Endothelial cell of umbilical vein (primary cell): ENCODE measurements at regions not wholly inside any gene's neighbourhood (a gene's known extent, or its start where the extent isn't known, plus 50 kb on each side); places are given as distances from the start of the nearest gene placed in this dataset.

Source experiments
- BruUV-seq: library from RNA; stranded (reverse); fragments of 400-500 nt; replicated peaks from 2 replicates; lab custom pipeline; 2021; lab: Mats Ljungman, UMichigan
- CTCF ChIA-PET: fragments of 300-600, 350-600 bp; sonication (Branson Sonifier 250); formaldehyde crosslinking; loops from one replicate; lab custom pipeline; 2021; ENCODE audit warnings: antibody characterized with exemption, inconsistent platforms; lab: Charles Lee
- POLR2A ChIA-PET: fragments of 300-600, 350-600 bp; sonication (Branson Sonifier 250); formaldehyde crosslinking; loops from one replicate; lab custom pipeline; 2021; ENCODE audit warnings: antibody characterized with exemption, inconsistent platforms; lab: Charles Lee
- DNase-seq: peaks from one replicate; pipeline ENCODE4 v3.0.0-alpha.2; 2011; ENCODE audit warnings: low read depth, low spot score
- FAIRE-seq: peaks from 2 replicates; lab custom pipeline; 2011; peaks lifted over from hg19 to GRCh38; lab: Jason Lieb, UNC
- H2AFZ ChIP-seq: 2 replicates; pipeline ENCODE4 v1.6.0; 2012; ENCODE audit warnings: low read depth, low read length, control low read depth, inconsistent platforms
- H3K27ac ChIP-seq: 2 replicates; pipeline ENCODE4 v1.5.1; 2011; ENCODE audit warnings: low read depth, mild to moderate bottlenecking, control low read depth, low read length, moderate library complexity; ENCODE audit not compliant: insufficient read depth
- H3K27me3 ChIP-seq, 2 experiments: 2 replicates each; pipeline versions ENCODE4 v1.6.0 to v1.6.1; 2011; ENCODE audit warnings: low read length in 2 of 2, mixed read lengths in 1 of 2; ENCODE audit not compliant: control insufficient read depth in 2 of 2, insufficient read depth in 2 of 2
- H3K36me3 ChIP-seq, 2 experiments: 2 replicates in 1 of 2; 3 replicates in 1 of 2; pipeline ENCODE4 v1.5.1; 2011; ENCODE audit warnings: low read length in 2 of 2, mild to moderate bottlenecking in 1 of 2, moderate library complexity in 1 of 2; ENCODE audit not compliant: control insufficient read depth in 2 of 2, insufficient read depth in 2 of 2; ENCODE audit errors: extremely low read depth in 1 of 2
- H3K4me1 ChIP-seq: 3 replicates; pipeline ENCODE4 v1.5.1; 2011; ENCODE audit warnings: mild to moderate bottlenecking, low read length; ENCODE audit not compliant: control insufficient read depth, insufficient read depth; ENCODE audit errors: extremely low read depth
- H3K4me2 ChIP-seq: 2 replicates; pipeline ENCODE4 v1.6.1; 2011; ENCODE audit warnings: low read length, control low read depth, mixed read lengths; ENCODE audit not compliant: insufficient read depth
- H3K4me3 ChIP-seq, 3 experiments: fragments of 200-600 bp in 1 of 3; sonication (generic), shearing (Covaris generic) in 1 of 3; replicated peaks in 1 of 3; 2 replicates each; pipeline ENCODE4 v1.5.1; 2011 to 2016; ENCODE audit warnings: control low read depth in 3 of 3, low read length in 3 of 3, mild to moderate bottlenecking in 2 of 3, inconsistent platforms in 1 of 3, low read depth in 1 of 3, moderate library complexity in 1 of 3; ENCODE audit not compliant: insufficient read depth in 1 of 3
- H3K79me2 ChIP-seq: 2 replicates; pipeline ENCODE4 v1.6.0; 2012; ENCODE audit warnings: low read length, inconsistent platforms; ENCODE audit not compliant: control insufficient read depth, insufficient read depth
- H3K9ac ChIP-seq: replicated peaks from 2 replicates; pipeline ENCODE3; 2011; ENCODE audit warnings: low read length, control low read depth; ENCODE audit not compliant: insufficient read depth; ENCODE audit errors: extremely low read depth
- H3K9me1 ChIP-seq: replicated peaks from 3 replicates; pipeline ENCODE4 v1.6.0; 2011; ENCODE audit warnings: mild to moderate bottlenecking, low read length; ENCODE audit not compliant: control insufficient read depth, insufficient read depth; ENCODE audit errors: extremely low read depth
- H3K9me3 ChIP-seq: replicated peaks from 2 replicates; pipeline ENCODE4 v1.5.1; 2012; ENCODE audit warnings: low read length, inconsistent platforms; ENCODE audit not compliant: control insufficient read depth, insufficient read depth
- H4K20me1 ChIP-seq: replicated peaks from 2 replicates; pipeline ENCODE3; 2011; ENCODE audit warnings: mild to moderate bottlenecking, low read length; ENCODE audit not compliant: control insufficient read depth, insufficient read depth; ENCODE audit errors: extremely low read depth
- CTCF ChIP-seq, 2 donors: IDR thresholded peaks; 1 replicate in 1 of 2; 2 replicates in 1 of 2; pipeline ENCODE4 v1.5.1; 2011; ENCODE audit warnings: low read length in 2 of 2, mild to moderate bottlenecking in 2 of 2, moderate library complexity in 2 of 2, control low read depth in 1 of 2, inconsistent platforms in 1 of 2, low read depth in 1 of 2; ENCODE audit not compliant: insufficient read depth in 1 of 2; ENCODE audit errors: extremely low read depth in 1 of 2
- EZH2 ChIP-seq: IDR thresholded peaks from 2 replicates; pipeline ENCODE4 v1.6.1; 2012; ENCODE audit warnings: borderline replicate concordance, low read depth, mild to moderate bottlenecking, moderate library complexity, low read length, inconsistent platforms; ENCODE audit not compliant: severe bottlenecking
- FOS ChIP-seq: IDR thresholded peaks from 2 replicates; pipeline ENCODE4 v1.6.1; 2011; ENCODE audit warnings: mild to moderate bottlenecking, low read length, moderate library complexity, borderline replicate concordance; ENCODE audit not compliant: insufficient read depth
- GATA2 ChIP-seq: IDR thresholded peaks from 2 replicates; pipeline ENCODE4 v1.7.0; 2011; ENCODE audit warnings: low read depth, mild to moderate bottlenecking, moderate library complexity, mixed read lengths, low read length; ENCODE audit not compliant: insufficient read length, insufficient read depth
- JUN ChIP-seq: IDR thresholded peaks from 2 replicates; pipeline ENCODE4 v1.6.1; 2011; ENCODE audit warnings: borderline replicate concordance, low read depth; ENCODE audit not compliant: insufficient read length, insufficient read depth
- MAX ChIP-seq: IDR thresholded peaks from 2 replicates; pipeline ENCODE4 v1.6.1; 2011; ENCODE audit not compliant: insufficient read depth, insufficient read length
- MYC ChIP-seq: IDR thresholded peaks from one replicate; pipeline ENCODE4 v1.6.1; 2011; ENCODE audit warnings: mild to moderate bottlenecking, low read depth, low read length
- POLR2A ChIP-seq: IDR thresholded peaks from 2 replicates; pipeline ENCODE4 v1.6.1; 2012; ENCODE audit warnings: low read depth, mild to moderate bottlenecking, control low read depth, low read length
- POLR2AphosphoS5 ChIP-seq: IDR thresholded peaks from 2 replicates; pipeline ENCODE4 v1.6.1; 2012; ENCODE audit warnings: low read depth, mild to moderate bottlenecking, control low read depth, low read length, moderate library complexity; ENCODE audit not compliant: insufficient read depth
- dilution Hi-C: fragments of 300-500 bp; cut with MboI; formaldehyde crosslinking; loops from one replicate; pipeline ENCODE4 v1.15.0; 2019; ENCODE audit warnings: low sequenced_read_pairs; ENCODE audit not compliant: extremely low pct_ligation_motif_present
- intact Hi-C: fragments of 100-400 bp; cut with micrococcal nuclease; formaldehyde crosslinking; loops from one replicate; pipeline ENCODE4 v1.10.0; 2022

GRCh38 chr4:189092581-189092980 is 848.1 kb upstream of the FRG1 start:
- dilution Hi-C loops: no loop called here
- no peak for DNase-seq
- CTCF ChIA-PET: no interaction called here

GRCh38 chr4:189096108-189096507 is 844.6 kb upstream of the FRG1 start:
- H3K9me1 ChIP-seq: no peaks in the 10 kb centered on the region
- BruUV-seq: no TSS peak
- no peaks in the 10 kb centered on the region for H3K79me2 ChIP-seq
- TF ChIP-seq CTCF (IDR thresholded peaks at IDR 0.05; ENCODE audit: extremely low read depth in 1 of 2, insufficient read depth in 1 of 2, low read depth in 1 of 2, low read length in 2 of 2) (no peak), GATA2 (no peak), EZH2 (no peak), JUN (no peak), MYC (no peak), MAX (no peak), FOS (no peak), POLR2AphosphoS5 (no peak), POLR2A (no peak)
- no peak overlapping the region for H3K4me2 ChIP-seq
- no peak overlapping the region for H3K27ac ChIP-seq
- DNase-seq (no peak), FAIRE-seq (no peak)
- peaks cover 7% of the 10 kb centered on the region for H3K9me3 ChIP-seq
- no peak overlapping the region for H2AFZ ChIP-seq
- H3K4me3 ChIP-seq: no peak overlapping the region
- H3K9ac ChIP-seq: no peak overlapping the region
- POLR2A ChIA-PET: no interaction called here
- dilution Hi-C loops: no loop called here
- no peaks in the 10 kb centered on the region for H4K20me1 ChIP-seq
- intact Hi-C loops: no loop called here
- H3K4me1 ChIP-seq: no peaks in the 10 kb centered on the region
- no peaks in the 10 kb centered on the region for H3K27me3 ChIP-seq
- CTCF ChIA-PET: no interaction called here
- no peaks in the 10 kb centered on the region for H3K36me3 ChIP-seq

More at GRCh38 chr4:189092581-189092980, 848.1 kb upstream of the FRG1 start:
- Histone ChIP-seq H3K27ac (no peak overlapping the region), H3K4me3 (no peak overlapping the region), H3K9ac (no peak overlapping the region), H3K9me3 (peaks cover 9% of the 10 kb centered on the region), H3K36me3 (no peaks in the 10 kb centered on the region), H3K27me3 (no peaks in the 10 kb centered on the region), H2AFZ (no peak overlapping the region), H3K79me2 (no peaks in the 10 kb centered on the region), H3K9me1 (no peaks in the 10 kb centered on the region), H3K4me2 (no peak overlapping the region), H3K4me1 (no peaks in the 10 kb centered on the region), H4K20me1 (no peaks in the 10 kb centered on the region)
- POLR2A ChIA-PET: no interaction called here
- FAIRE-seq: no peak
- no peak for TF ChIP-seq MYC
- intact Hi-C loops: no loop called here
- no TSS peak for BruUV-seq
